ENCODE measurements at regions not wholly inside any gene's neighbourhood (a gene's known extent, or its start where the extent isn't known, plus 50 kb on each side); places are given as distances from the start of the nearest gene placed in this dataset.
A peak's percentile ranks its signal among the peaks of the same experiment; 100 is the strongest.

GRCh38 chr7:86929293-86930109 is 130.0 kb downstream of the ELAPOR2 start:
- H3K27me3 ChIP-seq, result no peaks in the 10 kb centered on the region
- DNase-seq, result no peak
- no peak overlapping the region for H3K4me3 ChIP-seq
- no peak for TF ChIP-seq CTCF (IDR thresholded peaks at IDR 0.05)
- intact Hi-C loops (cut with DNase I), result loop anchor here (5.0 kb wide), 1 partner anchor 308 kb away; no protein-coding TSS in a partner anchor
- no peak overlapping the region for H3K9ac ChIP-seq (ENCODE audit: low read depth in 2 of 2, low read length in 2 of 2)
- H3K4me1 ChIP-seq, result no peaks in the 10 kb centered on the region
- H3K9me3 ChIP-seq, result no peaks in the 10 kb centered on the region
- no peak overlapping the region for H3K27ac ChIP-seq
- no peaks in the 10 kb centered on the region for H3K36me3 ChIP-seq

DNA sequence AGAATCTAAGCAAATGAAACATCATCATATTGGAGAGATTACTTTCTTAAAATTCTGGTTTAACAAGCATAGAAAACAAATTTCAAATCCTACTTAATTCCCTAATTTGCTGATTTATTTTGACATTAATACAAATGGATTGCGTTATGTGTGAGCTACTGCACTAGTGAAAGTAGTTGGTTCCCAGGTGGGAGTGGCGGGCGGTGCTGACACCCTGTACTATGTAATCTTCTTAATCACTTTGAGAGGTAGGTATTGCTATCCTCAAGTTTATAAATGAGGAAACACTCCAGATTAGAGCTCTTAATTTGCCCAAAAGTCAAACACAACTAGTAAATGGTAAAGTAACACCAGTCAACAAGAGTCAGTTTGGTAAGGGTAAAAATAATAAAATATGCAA is 131.1 kb downstream of the ELAPOR2 start:
- H3K36me3 ChIP-seq, result no peaks in the 10 kb centered on the region
- H3K9me3 ChIP-seq, result no peaks in the 10 kb centered on the region
- no peaks in the 10 kb centered on the region for H3K4me1 ChIP-seq
- DNase-seq, result no peak
- no peaks in the 10 kb centered on the region for H3K27me3 ChIP-seq
- H3K27ac ChIP-seq, result no peak overlapping the region
- intact Hi-C loops (cut with DNase I), result loop anchor here (5.0 kb wide), 1 partner anchor 309 kb away; no protein-coding TSS in a partner anchor
- no peak overlapping the region for H3K9ac ChIP-seq (ENCODE audit: low read depth in 2 of 2, low read length in 2 of 2)
- no peak overlapping the region for H3K4me3 ChIP-seq
- no peak for TF ChIP-seq CTCF (IDR thresholded peaks at IDR 0.05)

GRCh38 chr7:86926732-86927131 is 132.7 kb downstream of the ELAPOR2 start:
- no peaks in the 10 kb centered on the region for H3K9me3 ChIP-seq
- peak; percentile 42 for DNase-seq
- H3K4me1 ChIP-seq, result no peaks in the 10 kb centered on the region
- no peaks in the 10 kb centered on the region for H3K36me3 ChIP-seq
- TF ChIP-seq CTCF (IDR thresholded peaks at IDR 0.05), result peak; percentile 64
- H3K9ac ChIP-seq (ENCODE audit: low read depth in 2 of 2, low read length in 2 of 2), result no peak overlapping the region
- H3K27me3 ChIP-seq, result no peaks in the 10 kb centered on the region
- no peak overlapping the region for H3K27ac ChIP-seq
- intact Hi-C loops (cut with DNase I), result loop anchor here (5.0 kb wide), 1 partner anchor 311 kb away; no protein-coding TSS in a partner anchor
- no peak overlapping the region for H3K4me3 ChIP-seq

DNA sequence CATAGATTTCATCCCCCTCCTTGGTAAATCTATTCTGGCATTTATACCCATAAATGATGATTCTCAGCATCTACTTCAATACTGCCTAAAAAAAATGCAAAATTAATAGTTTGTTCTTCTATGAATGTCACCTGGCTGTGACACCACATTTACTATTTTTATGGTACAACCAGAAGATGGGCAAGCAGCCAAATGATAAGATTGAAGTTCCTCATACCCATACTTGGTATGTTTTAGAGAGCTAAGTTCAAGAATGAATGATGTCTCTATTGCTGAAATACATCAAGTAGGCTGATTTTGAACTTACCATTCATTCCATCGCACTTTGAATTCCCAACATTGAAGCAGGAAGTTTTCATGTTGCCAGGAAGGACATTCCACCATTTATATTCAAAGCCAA is 134.2 kb downstream of the ELAPOR2 start:
- no peak overlapping the region for H3K27ac ChIP-seq
- no peak for TF ChIP-seq CTCF (IDR thresholded peaks at IDR 0.05)
- H3K4me3 ChIP-seq, result no peak overlapping the region
- intact Hi-C loops (cut with DNase I), result loop anchor here (5.0 kb wide), 1 partner anchor 312 kb away; no protein-coding TSS in a partner anchor
- peak; percentile 28 for DNase-seq
- H3K27me3 ChIP-seq, result no peaks in the 10 kb centered on the region
- no peak overlapping the region for H3K9ac ChIP-seq (ENCODE audit: low read depth in 2 of 2, low read length in 2 of 2)
- no peaks in the 10 kb centered on the region for H3K9me3 ChIP-seq
- no peaks in the 10 kb centered on the region for H3K36me3 ChIP-seq
- no peaks in the 10 kb centered on the region for H3K4me1 ChIP-seq

- no peaks in the 10 kb centered on the region for H3K9me3 ChIP-seq
- TF ChIP-seq CTCF (IDR thresholded peaks at IDR 0.05), result no peak
- intact Hi-C loops (cut with DNase I), result no loop called here
- H3K4me3 ChIP-seq, result no peak overlapping the region
- H3K27me3 ChIP-seq, result no peaks in the 10 kb centered on the region
- H3K9ac ChIP-seq (ENCODE audit: low read depth in 2 of 2, low read length in 2 of 2), result no peak overlapping the region
- H3K36me3 ChIP-seq, result no peaks in the 10 kb centered on the region
- H3K4me1 ChIP-seq, result no peaks in the 10 kb centered on the region
- no peak overlapping the region for H3K27ac ChIP-seq
- DNase-seq, result no peak
Observed at GRCh38 chr7:86923527-86923926, 135.9 kb downstream of the ELAPOR2 start.
